Right lobe of liver (tissue), 4 donors: ENCODE measurements at regions not wholly inside any gene's neighbourhood (a gene's known extent, or its start where the extent isn't known, plus 50 kb on each side); places are given as distances from the start of the nearest gene placed in this dataset.

Experiments used
- CTCF ChIP-seq, 4 donors: fragments of 200-600 bp in 3 of 4; fragments of 450-650 bp in 1 of 4; IDR thresholded peaks; one replicate each; pipeline versions ENCODE4 v1.5.1 to v1.8.0; 2016 to 2022; ENCODE audit warnings: antibody characterized with exemption in 4 of 4, mild to moderate bottlenecking in 2 of 4
- POLR2A ChIP-seq: fragments of 450-650 bp; IDR thresholded peaks from one replicate; pipeline ENCODE4 v1.6.1; 2017; ENCODE audit warnings: antibody characterized with exemption, mild to moderate bottlenecking
- donor health status: DM: no; HTN: no; CAD: no.
- donor health status: DM: no; HTN: no; CAD: no.
- donor health status: DM: no; HTN: yes; CAD: no.

GRCh38 chrX:17964871-17965270 lies 103.8 kb upstream of the RAI2 start:
- TF ChIP-seq CTCF (IDR thresholded peaks at IDR 0.05), result no peak
- TF ChIP-seq POLR2A, result no peak
